Glomerular endothelial cell (primary cell): ENCODE measurements at regions not wholly inside any gene's neighbourhood (a gene's known extent, or its start where the extent isn't known, plus 50 kb on each side); places are given as distances from the start of the nearest gene placed in this dataset.

Experiments
- DNase-seq: peaks from one replicate; pipeline ENCODE4 v3.0.0-alpha.2; 2011; ENCODE audit warnings: low read depth, low spot score; ENCODE audit errors: extremely low read depth

DNA sequence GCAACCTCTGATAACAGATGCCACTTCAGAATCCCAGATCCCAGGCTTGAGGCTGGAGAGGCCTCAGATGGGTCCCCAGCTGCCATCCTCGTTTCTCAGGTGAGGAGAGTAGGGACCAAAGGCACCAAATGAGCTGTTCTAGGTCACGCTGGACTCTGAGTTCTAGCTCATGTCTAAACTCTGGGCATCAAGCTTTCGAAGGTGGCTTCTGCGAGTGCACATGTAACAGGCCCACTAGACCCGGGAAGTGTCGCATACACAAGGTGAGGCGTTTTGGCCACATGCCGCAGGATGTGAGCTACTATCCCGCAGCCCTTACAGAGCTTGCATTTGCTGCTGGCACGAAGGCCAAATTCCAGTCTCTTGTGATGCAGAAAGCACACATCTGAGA lies 355.1 kb upstream of the SHH start:
- DNase-seq = no peak

DNA sequence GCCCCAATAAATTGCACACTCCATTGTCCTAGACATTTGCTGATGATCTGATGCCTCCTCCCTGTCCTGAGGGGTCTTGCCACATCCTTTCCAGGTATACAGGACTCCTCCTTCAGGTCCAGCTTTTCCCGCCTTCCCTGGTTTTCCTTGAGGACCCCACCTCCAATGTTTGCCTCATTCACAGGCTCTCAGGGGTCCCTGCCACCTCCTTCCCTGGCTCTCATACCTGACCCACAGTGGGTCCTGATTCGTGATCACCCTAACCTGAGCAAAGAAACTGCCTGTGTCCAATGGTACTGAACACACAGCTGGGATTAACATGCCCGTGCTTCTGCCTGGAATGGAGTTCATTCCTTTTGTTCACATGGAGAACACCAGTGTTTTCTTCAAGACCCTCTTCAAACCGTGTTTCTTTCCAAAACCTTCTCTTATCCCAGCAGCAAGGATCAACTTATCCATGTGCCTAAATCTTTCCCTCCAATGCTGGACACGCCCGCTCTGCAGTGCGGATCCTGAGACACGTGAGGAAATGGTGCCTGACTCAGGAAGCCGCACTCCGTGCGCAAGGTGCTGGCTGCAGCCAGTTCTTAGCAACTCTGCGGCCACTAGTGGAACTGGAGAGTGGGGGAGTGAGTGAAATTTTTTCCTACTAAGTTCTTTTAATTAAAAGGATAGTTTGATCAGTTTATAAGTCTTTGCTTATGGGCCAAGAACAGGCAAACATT lies 354.6 kb upstream of the SHH start:
- DNase-seq = no peak

DNA sequence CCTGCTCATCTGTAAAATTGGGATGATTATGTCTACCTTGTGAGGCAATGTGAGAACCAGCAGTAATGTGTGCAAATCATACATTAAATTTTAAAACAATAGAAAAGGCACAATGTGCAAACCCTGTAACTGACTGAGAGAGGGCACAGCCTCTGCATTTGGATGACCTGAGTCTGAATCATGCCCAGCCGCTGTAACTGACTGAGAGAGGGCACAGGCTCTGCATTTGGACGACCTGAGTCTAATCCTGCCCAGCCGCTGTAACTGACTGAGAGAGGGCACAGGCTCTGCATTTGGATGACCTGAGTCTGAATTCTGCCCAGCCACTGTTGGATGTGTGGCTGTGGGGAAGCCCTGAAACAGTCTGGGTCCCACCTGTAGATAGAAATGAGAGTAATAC lies 351.5 kb upstream of the SHH start:
- DNase-seq = no peak

DNA sequence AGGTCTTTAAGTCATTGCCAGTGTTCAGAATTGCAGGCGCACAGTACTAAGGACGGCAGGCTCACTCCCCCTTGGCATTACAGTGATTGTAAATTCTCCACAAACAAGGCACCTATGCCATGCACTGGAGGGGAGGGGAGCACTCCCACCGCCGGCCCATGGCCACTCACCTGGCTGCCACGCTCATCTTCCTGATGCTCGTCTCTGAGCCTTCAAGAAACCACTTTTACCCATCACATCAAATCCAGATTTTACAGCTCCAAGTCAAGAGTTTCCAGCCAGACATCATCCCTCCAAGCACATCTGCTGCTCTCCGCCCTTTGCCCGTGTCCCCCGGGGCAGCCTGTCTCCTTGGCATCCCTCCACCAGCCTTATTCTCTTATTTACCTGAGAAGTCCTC lies 350.2 kb upstream of the SHH start:
- DNase-seq = no peak

DNA sequence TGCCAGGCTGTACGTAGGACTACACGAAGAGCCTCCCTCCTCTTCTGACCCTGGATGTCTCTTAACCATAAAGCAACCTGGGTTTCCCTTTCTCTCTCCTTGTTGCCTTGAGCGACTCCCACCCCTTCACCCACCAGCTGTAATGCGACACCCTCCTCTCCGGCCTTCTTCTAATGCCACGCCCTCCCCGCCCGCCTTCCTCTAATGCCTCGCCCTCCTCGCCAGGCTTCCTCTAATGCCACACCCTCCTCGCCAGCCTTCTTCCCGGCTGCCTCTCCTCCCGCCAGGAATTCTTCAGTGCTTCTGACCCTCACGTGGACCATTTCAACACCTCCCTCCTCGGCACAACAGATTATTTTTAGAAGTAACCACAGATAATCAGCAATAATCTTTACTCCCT lies 348.5 kb upstream of the SHH start:
- DNase-seq = no peak

DNA sequence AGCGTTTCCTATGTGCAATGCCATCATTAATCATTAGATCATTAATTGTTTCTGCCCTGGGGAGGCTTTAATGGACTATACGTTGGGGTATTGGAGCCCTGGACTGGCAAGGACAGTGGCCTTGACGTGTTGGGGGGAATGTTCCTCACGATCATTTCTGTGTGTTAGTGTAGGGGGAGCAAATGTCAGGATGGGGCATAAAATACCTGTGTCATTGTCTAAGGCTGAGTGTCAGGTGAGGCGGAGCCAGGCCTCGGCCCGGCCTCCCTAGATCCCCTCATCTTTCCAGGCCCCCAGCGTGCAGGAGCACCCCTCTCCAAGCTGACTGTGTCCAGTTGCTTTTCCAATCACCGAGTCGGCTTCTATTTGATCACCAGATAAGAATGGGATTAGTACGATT lies 346.4 kb upstream of the SHH start:
- DNase-seq = no peak

DNA sequence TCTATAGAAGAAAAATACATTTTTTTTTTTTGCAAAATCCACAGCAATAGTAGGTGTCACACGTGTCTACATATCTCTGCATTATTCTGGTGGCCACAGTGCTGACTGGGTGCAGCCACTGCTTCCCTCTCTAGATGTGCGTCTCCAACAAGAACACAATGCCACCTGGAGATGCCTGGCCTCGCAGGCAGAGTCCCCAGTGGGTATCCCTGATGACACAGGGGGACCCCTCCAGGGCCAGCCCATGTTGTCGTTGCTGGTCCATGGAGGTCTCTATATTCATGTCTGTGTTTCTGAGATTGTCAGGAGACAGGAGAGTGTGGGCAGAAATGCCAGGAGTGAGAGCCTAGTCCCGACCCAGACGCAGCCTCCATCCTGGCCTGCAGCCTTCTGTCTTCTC lies 345.9 kb upstream of the SHH start:
- DNase-seq = no peak

DNA sequence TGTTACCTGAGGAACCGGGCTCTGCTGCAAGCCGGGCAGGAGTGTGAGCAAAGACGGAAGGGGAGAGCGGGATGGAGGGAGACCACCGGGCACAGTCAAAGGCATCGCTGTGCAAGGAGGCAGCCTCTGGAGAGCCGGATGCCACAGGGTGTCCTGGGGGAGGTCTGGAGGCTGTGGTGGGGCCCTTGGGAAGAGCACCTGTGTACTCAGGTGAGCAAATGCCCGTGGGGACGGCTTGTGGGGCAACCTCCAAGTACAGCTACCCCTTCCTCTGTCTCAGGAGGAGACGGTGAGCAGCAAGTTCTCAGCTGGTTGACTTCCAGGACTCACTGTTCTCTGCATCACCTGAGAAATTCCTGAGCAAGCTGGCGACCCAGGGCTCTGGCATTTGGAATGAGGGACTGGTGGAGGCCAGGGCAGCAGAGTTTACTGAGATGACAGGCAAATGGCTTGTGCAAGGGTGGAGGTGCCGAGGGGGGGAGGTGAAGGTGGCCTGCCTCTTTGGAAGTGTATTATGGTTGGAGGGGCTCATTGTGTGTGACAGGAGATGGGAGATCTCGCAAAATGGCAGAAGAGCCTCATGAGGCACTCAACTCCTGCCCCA lies 345.2 kb upstream of the SHH start:
- no peak for DNase-seq

DNA sequence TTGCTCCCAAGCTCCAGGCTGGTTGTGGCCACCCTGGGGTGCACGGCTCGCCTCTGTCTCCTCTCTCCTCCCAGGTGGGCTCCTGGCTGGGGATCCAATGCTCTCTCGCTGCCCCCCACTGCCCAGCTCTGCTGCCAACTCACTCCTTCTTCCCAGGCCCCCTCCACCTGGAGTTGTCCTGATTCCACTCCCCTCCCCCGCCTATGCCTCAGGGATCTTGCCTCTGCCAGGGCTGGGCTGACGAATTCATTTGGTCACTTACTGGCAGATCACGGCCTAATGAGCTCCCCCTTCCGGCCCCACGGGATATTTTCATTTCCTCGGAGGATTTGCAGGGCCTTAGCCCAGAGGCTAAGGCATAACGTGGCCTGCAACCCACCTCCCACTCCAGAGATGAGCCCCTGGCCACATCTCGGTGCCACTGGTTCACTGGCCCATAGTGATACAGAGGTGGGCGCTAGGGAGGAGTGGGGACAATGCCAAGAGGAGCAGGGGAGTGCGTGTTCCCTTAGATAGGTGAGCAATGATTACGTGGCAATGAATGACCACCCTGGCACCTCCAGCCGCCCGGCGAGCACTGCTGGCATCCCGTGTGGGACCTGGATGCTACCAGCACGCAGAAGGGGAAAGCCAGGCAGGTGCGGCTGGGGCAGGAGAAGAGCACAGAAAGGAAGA lies 344.6 kb upstream of the SHH start:
- no peak for DNase-seq

DNA sequence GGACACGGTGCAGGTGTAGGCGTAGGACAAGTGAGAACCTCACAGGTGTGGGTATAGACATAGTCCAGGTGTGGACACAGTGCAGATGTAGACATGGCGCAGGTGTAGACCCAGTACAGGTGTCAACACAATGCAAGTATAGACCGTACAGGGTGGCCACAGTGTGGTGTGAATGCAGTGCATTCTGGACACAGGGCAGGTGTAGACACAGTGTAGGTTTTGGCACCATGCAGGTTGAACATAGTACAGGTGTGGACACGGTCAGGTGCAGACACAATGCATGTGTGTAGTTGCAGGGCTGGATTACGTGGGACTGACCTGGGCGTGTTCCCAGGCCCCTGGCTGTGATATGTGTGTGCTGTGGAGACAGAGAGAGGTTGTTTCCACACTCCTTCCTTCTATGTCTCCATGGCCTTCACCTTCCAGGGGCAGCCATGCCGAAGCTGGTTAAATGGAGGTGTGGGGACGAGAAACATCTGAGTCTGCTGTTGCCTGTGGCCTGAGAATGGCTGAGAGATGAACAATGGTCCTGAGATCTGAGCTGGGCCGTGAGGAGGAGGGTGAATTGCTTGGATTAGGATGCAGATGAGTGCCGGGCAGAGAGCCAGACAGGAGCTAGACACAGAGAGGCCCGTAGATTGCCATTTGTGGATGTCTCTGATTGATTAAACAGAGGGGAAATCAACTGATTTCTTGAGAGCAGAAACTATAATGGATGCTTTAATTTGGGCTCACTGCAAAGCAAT lies 343.9 kb upstream of the SHH start:
- DNase-seq = no peak

DNA sequence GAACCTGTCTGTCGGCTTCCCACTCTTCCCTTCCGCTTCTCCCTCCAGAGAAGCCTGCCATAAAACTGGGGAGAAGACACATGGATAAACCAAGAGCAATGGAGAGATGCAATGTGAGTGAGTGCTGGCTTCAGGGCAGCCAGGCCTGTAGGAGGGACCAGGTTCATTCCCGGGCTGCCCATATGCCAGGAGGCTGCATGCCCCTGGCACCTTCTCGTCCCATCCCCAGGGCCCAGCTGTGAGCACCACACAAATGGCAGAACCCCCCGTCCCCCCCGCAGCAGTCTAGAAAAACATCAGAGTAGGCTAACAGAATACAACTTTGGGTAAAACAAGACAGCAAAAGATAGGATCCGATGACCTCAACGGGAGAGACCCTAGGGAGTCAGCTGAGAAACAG lies 341.3 kb upstream of the SHH start:
- DNase-seq = no peak

DNA sequence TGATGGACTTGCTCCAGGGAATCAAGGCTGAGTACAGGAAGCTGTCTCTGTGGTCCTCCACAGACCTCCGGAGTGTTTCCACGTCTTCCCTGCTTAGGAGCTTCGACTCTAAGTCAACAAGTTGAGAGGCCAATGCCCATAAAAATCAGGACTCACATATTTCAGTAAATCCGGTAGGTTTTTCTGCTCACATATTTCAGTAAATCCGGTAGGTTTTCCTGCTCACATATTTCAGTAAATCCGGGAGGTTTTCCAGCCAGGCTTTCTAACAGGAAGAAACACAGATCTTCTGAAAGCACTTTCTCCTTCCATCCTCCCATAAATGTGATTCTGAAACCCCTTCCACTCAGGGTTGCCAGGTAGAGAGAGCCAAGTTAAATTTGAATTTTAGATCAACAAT lies 340.1 kb upstream of the SHH start:
- DNase-seq = no peak

DNA sequence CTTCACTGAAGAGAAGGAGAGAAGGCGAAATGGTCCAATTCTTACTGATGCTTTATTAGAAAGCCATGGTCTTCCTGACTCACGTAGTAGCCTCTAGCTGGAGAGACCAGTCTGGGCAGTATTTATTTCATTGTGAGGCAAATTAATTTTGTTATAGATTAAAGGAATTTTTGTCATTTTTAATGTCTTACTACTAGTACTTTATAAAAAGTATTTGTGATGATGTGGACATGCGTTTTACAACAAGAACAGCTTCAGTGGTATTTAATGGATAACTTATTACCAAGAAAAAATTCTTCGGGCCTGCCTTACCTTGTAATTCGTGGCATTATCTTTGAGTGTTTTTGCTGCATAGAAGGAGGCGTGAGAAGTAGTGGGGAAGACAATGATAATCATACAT lies 339.4 kb upstream of the SHH start:
- DNase-seq = no peak

DNA sequence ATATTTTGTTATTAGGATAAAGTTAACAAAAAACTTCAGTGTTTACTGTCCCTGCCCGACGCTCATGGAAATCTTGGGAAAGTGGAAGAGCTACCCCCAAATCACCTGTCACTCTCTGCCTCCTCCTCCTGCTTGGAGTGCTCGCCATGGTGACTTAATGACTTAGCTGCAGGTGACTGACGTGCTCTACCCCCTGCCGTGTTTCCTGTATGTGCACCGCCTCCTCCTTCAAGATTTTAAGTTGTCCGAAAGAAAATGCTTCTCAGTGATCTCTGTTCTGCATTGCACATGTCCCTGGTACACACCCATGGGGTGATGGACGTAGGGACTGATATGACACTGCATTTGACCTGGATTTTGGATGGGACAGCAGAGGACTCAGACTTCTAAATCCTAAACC lies 338.8 kb upstream of the SHH start:
- DNase-seq = no peak

DNA sequence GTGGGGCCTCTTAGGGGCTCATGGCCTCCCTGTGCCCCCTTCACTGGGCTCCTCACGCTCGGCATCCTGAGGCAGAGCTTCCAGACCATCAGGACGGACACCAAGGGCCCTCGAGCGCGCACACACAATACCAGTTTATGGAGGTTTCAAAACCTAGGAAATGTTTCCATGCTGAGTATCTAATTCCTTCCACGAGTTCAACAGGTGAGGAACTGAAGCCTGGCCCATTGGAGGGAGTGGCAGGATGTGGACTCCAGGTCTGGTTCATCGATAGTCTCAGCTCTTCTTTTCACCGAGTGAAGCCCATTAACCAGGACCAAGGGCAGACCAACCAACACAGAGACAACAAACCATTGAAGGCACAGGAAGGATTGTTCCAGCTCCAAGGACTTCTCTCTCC lies 336.7 kb upstream of the SHH start:
- DNase-seq = no peak

DNA sequence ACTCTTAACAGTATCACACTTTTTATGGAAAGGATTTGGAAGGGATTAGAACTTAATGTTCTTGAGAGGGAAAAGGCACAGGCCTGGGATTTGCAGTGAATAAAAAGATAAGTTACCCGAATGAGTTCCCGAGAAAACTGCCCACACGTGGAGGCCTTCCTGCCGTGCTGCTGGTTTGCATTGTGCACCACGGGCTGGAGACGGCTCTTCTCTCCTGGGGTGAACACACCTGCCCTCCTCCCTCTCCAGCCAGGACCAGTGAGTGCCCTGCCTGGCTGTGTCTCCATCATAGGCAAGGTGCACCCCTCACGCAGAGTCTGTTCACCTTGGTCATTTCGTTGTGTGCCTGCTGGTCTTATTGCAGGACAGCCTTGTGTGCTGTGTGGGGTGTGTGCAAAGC lies 336.3 kb upstream of the SHH start:
- no peak for DNase-seq

DNA sequence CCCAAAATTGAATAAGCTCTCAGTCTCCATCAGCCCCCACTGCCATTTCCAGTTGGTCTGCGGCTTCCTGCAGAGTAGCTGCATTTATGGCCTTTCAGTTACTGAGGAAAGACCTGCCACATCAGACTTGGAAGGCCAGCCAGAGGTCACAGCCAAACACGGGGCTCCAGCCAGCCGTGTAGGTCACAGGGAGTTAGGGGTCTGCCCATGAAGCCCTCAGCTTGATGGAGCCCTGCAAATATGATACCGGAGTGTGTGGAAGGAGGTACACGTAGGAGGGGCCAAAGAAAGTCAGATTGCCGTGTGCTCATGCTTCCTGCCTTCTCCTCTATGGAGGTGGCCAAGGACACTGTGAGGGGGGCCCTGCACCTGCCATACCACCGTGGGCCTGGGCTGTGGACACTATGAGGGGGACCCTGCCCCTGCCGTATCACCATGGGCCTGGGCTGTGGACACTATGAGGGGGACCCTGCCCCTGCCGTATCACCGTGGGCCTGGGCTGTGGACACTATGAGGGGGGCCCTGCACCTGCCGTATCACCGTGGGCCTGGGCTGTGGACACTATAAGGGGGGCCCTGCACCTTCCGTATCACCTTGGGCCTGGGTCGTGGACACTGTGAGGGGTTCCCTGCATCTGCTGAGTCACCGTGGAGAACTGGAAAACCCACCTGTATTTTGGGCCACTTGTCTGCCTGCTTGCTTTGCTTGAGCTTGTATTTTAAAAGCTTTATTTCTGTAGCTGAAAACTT lies 335.7 kb upstream of the SHH start:
- no peak for DNase-seq

DNA sequence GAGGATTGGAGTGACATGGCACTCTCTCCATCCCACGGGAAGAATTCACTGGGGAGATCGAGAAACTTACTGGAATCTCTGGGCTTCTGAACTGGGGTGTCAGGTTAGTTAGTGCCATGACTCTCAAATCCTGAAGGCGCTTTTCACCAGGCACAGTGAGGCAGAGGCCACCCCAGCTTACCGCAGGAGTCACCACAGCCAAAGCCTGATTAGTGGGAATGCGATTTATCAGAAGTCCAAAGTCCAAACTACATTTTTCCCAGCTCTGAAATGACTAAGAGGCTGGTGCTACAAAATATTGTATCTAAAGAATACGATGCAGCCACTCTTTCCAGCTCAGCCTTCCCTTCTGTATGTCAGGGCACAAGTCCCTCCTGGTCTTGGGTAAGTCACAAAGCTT lies 334.8 kb upstream of the SHH start:
- no peak for DNase-seq

DNA sequence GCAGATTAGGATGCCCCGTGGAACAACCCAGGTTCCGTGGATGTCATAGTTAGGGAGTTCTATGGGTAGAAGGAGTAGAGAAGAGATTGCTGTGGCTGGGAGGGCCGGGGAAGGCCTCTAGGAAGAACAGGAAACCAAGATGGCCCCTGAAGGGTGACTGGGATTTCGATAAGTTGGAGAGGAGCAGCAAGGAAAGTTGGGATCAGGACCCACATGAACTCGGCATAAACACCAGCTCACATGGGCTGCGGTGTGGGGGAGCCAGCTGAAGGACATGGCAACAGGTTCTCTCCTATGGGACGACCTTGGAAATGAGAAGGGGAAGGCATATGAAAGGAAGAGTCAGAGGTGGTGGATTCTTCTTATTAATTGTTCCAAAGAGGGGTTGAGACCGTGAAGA lies 333.7 kb upstream of the SHH start:
- DNase-seq = no peak

DNA sequence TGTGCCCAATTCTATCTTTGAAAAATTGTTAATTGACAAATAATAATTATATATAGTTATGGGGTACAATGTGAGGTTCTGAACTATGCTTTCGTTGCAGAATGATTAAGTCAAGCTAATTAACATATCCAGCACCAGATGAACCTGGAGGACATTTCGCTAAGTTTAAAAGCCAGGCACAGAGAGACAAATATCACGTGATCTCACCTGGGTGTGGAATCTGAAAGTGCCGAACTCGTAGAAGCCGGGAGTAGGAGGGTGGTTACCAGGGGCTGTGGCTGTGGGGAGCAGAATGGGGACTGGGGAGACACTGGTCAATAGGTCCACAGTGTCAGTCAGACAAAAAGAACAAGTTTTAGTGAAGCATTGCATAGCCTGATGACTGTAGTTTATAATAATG lies 332.9 kb upstream of the SHH start:
- DNase-seq = no peak

DNA sequence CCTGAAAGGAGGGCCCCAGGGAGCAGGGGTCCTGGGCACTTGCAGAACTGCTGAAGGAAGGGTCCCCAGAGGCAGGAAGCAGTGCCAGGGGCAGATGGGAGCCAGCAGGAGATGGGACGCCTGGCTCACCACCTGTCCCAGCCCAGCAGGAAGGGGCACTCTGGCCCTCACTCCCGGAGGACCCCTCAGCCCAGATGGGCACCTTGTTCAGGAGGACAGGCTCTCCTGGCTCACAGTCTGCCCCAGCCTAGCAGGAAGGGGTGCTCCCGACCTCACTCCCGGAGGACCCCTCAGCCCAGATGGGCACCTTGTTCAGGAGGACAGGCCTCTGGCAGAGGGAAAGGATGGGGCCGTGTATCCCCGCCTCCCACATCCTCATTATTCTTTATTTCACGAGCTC lies 331.4 kb upstream of the SHH start:
- no peak for DNase-seq
